Epithelial cell of prostate (primary cell): ENCODE measurements at regions not wholly inside any gene's neighbourhood (a gene's known extent, or its start where the extent isn't known, plus 50 kb on each side); places are given as distances from the start of the nearest gene placed in this dataset.
A peak's percentile ranks its signal among the peaks of the same experiment; 100 is the strongest.

Source experiments
- DNase-seq: peaks from one replicate; pipeline ENCODE4 v3.0.0-alpha.2; 2011; ENCODE audit warnings: low read depth, low spot score
- H3K27ac ChIP-seq: fragments of 450-650 bp; 2 replicates; pipeline ENCODE4 v1.5.1; 2017; ENCODE audit warnings: mild to moderate bottlenecking

- no peak overlapping the region for H3K27ac ChIP-seq
- DNase-seq: no peak
Measured at GRCh38 chr18:78607784-78608183, 371.8 kb upstream of the SALL3 start.

GRCh38 chr18:78610179-78610578 is 369.4 kb upstream of the SALL3 start:
- no peak for DNase-seq
- H3K27ac ChIP-seq: no peak overlapping the region

- no peak for DNase-seq
- no peak overlapping the region for H3K27ac ChIP-seq
Measured at GRCh38 chr18:78611201-78611800, 368.3 kb upstream of the SALL3 start.

GRCh38 chr18:78611869-78612268 is 367.7 kb upstream of the SALL3 start:
- no peak overlapping the region for H3K27ac ChIP-seq

GRCh38 chr18:78612318-78612717 is 367.3 kb upstream of the SALL3 start:
- H3K27ac ChIP-seq: no peak overlapping the region
- no peak for DNase-seq

More at GRCh38 chr18:78611869-78612268, 367.7 kb upstream of the SALL3 start:
- DNase-seq: no peak

GRCh38 chr18:78612801-78613200 is 366.8 kb upstream of the SALL3 start:
- DNase-seq: no peak
- no peak overlapping the region for H3K27ac ChIP-seq

- no peak for DNase-seq
- H3K27ac ChIP-seq: no peak overlapping the region
Measured at GRCh38 chr18:78618726-78619125, 360.9 kb upstream of the SALL3 start.

- H3K27ac ChIP-seq: no peak overlapping the region
- DNase-seq: no peak
Measured at GRCh38 chr18:78619854-78620253, 359.8 kb upstream of the SALL3 start.

- DNase-seq: no peak
- H3K27ac ChIP-seq: no peak overlapping the region
Measured at GRCh38 chr18:78620326-78620725, 359.3 kb upstream of the SALL3 start.

GRCh38 chr18:78621141-78621755 is 358.4 kb upstream of the SALL3 start:
- H3K27ac ChIP-seq: no peak overlapping the region
- DNase-seq: no peak

GRCh38 chr18:78622251-78622906 is 357.2 kb upstream of the SALL3 start:
- H3K27ac ChIP-seq: no peak overlapping the region
- no peak for DNase-seq

GRCh38 chr18:78622907-78623541 is 356.6 kb upstream of the SALL3 start:
- no peak overlapping the region for H3K27ac ChIP-seq
- DNase-seq: no peak

- H3K27ac ChIP-seq: no peak overlapping the region
- DNase-seq: no peak
Measured at GRCh38 chr18:78624646-78625279, 354.9 kb upstream of the SALL3 start.

- no peak for DNase-seq
Measured at GRCh38 chr18:78625847-78626246, 353.8 kb upstream of the SALL3 start.

GRCh38 chr18:78627551-78628346 is 351.9 kb upstream of the SALL3 start:
- no peak for DNase-seq
- no peak overlapping the region for H3K27ac ChIP-seq

More at GRCh38 chr18:78625847-78626246, 353.8 kb upstream of the SALL3 start:
- no peak overlapping the region for H3K27ac ChIP-seq

- DNase-seq: no peak
- no peak overlapping the region for H3K27ac ChIP-seq
Measured at GRCh38 chr18:78629426-78629825, 350.2 kb upstream of the SALL3 start.

GRCh38 chr18:78630356-78630755 is 349.3 kb upstream of the SALL3 start:
- DNase-seq: no peak
- H3K27ac ChIP-seq: no peak overlapping the region

- DNase-seq: no peak
Measured at GRCh38 chr18:78630981-78631510, 348.6 kb upstream of the SALL3 start.

GRCh38 chr18:78632111-78632541 is 347.5 kb upstream of the SALL3 start:
- peak; percentile 68 for DNase-seq

More at GRCh38 chr18:78630981-78631510, 348.6 kb upstream of the SALL3 start:
- H3K27ac ChIP-seq: no peak overlapping the region

More at GRCh38 chr18:78632111-78632541, 347.5 kb upstream of the SALL3 start:
- peak overlapping the region; percentile 62 for H3K27ac ChIP-seq
